SK-N-SH (cell line): ENCODE measurements at regions not wholly inside any gene's neighbourhood (a gene's known extent, or its start where the extent isn't known, plus 50 kb on each side); places are given as distances from the start of the nearest gene placed in this dataset.

Source experiments
- CHD2 ChIP-seq: fragments of 150-350 bp; IDR thresholded peaks from 2 replicates; pipeline ENCODE4 v1.6.1; 2018; ENCODE audit warnings: low read length; ENCODE audit not compliant: partially characterized antibody
- GABPA ChIP-seq: IDR thresholded peaks from 2 replicates; pipeline ENCODE4 v1.4.0; 2012; ENCODE audit warnings: low read depth, mild to moderate bottlenecking
- JUND ChIP-seq: IDR thresholded peaks from 2 replicates; pipeline ENCODE4 v1.4.0; 2012
- MXI1 ChIP-seq: IDR thresholded peaks from 2 replicates; pipeline ENCODE4 v1.6.1; 2012; ENCODE audit warnings: mild to moderate bottlenecking, low read depth, low read length, improper control_type of control experiment
- NRF1 ChIP-seq: IDR thresholded peaks from 2 replicates; pipeline ENCODE4 v1.6.1; 2012; ENCODE audit warnings: low read depth, mild to moderate bottlenecking, low read length
- POLR2AphosphoS5 ChIP-seq: IDR thresholded peaks from 2 replicates; pipeline ENCODE4 v1.6.1; 2012; ENCODE audit warnings: low read depth, low read length
- SMC3 ChIP-seq: IDR thresholded peaks from 2 replicates; pipeline ENCODE4 v1.6.1; 2012; ENCODE audit warnings: low read depth, low read length, improper control_type of control experiment
- YY1 ChIP-seq: IDR thresholded peaks from 2 replicates; pipeline ENCODE4 v1.4.0; 2012; ENCODE audit warnings: low read depth, mild to moderate bottlenecking
- TF ChIP-seq, protein P1 (sequence below): fragments of 200-600 bp; sonication (generic); IDR thresholded peaks from 2 replicates; pipeline ENCODE4 v1.6.1; 2017; ENCODE audit warnings: antibody characterized with exemption, mild to moderate bottlenecking, moderate library complexity
- TF ChIP-seq, protein P2 (sequence below): fragments of 150-350 bp; IDR thresholded peaks from 2 replicates; pipeline ENCODE4 v1.6.1; 2017; ENCODE audit warnings: antibody characterized with exemption, low read length, low read depth, borderline replicate concordance

DNA sequence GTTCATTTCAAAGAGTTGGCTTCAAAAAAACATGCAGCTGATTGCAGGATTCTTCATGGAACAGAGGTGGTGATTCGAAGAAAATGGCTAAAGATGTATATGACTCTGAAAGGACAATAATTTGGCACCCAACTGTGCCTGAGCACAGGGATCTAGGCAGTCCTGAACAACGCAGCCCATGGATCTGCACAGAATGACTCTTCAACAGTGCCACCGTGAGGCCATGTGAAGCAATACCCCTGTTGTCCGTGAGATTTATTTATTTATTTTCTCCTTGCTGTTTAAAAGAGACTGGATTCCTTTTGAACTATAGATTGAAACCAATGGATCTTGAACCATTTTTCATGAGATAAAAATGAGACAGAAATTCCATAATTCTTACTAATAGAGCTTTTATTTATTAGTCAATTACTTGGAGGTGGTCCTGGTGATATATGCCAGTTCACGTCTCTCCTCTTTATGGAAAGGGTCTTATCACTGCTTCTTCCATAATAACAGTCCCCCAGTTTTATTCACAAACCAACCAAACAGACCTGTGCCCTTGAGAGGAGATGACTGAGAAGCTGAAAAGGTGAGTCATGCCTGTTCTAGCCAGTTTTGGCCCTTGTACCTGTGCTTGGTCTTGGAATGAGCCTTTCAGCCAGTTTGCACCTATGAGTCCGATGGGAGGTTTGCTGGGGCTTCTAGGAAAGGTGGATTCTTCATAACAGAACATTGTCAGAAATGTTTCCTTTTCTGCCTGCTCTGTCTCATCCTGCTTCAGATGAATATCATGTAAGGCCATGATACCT lies 1598.3 kb downstream of the AACS start:
- TF ChIP-seq SMC3, result no peak
- TF ChIP-seq YY1, result no peak
- no peak for TF ChIP-seq JUND
- no peak for TF ChIP-seq CHD2
- TF ChIP-seq, protein P1, sequence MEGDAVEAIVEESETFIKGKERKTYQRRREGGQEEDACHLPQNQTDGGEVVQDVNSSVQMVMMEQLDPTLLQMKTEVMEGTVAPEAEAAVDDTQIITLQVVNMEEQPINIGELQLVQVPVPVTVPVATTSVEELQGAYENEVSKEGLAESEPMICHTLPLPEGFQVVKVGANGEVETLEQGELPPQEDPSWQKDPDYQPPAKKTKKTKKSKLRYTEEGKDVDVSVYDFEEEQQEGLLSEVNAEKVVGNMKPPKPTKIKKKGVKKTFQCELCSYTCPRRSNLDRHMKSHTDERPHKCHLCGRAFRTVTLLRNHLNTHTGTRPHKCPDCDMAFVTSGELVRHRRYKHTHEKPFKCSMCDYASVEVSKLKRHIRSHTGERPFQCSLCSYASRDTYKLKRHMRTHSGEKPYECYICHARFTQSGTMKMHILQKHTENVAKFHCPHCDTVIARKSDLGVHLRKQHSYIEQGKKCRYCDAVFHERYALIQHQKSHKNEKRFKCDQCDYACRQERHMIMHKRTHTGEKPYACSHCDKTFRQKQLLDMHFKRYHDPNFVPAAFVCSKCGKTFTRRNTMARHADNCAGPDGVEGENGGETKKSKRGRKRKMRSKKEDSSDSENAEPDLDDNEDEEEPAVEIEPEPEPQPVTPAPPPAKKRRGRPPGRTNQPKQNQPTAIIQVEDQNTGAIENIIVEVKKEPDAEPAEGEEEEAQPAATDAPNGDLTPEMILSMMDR, result peak; percentile 46
- TF ChIP-seq POLR2AphosphoS5, result no peak
- TF ChIP-seq, protein P2, sequence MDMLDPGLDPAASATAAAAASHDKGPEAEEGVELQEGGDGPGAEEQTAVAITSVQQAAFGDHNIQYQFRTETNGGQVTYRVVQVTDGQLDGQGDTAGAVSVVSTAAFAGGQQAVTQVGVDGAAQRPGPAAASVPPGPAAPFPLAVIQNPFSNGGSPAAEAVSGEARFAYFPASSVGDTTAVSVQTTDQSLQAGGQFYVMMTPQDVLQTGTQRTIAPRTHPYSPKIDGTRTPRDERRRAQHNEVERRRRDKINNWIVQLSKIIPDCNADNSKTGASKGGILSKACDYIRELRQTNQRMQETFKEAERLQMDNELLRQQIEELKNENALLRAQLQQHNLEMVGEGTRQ, result no peak
- no peak for TF ChIP-seq MXI1
- TF ChIP-seq GABPA, result no peak
- no peak for TF ChIP-seq NRF1
